Endothelial cell of umbilical vein (primary cell): ENCODE measurements at regions not wholly inside any gene's neighbourhood (a gene's known extent, or its start where the extent isn't known, plus 50 kb on each side); places are given as distances from the start of the nearest gene placed in this dataset.
A peak's percentile ranks its signal among the peaks of the same experiment; 100 is the strongest.

Experiments
- BruUV-seq: library from RNA; stranded (reverse); fragments of 400-500 nt; replicated peaks from 2 replicates; lab custom pipeline; 2021; lab: Mats Ljungman, UMichigan
- CTCF ChIA-PET: fragments of 300-600, 350-600 bp; sonication (Branson Sonifier 250); formaldehyde crosslinking; loops from one replicate; lab custom pipeline; 2021; ENCODE audit warnings: antibody characterized with exemption, inconsistent platforms; lab: Charles Lee
- POLR2A ChIA-PET: fragments of 300-600, 350-600 bp; sonication (Branson Sonifier 250); formaldehyde crosslinking; loops from one replicate; lab custom pipeline; 2021; ENCODE audit warnings: antibody characterized with exemption, inconsistent platforms; lab: Charles Lee
- DNase-seq: peaks from one replicate; pipeline ENCODE4 v3.0.0-alpha.2; 2011; ENCODE audit warnings: low read depth, low spot score
- FAIRE-seq: peaks from 2 replicates; lab custom pipeline; 2011; peaks lifted over from hg19 to GRCh38; lab: Jason Lieb, UNC
- H2AFZ ChIP-seq: 2 replicates; pipeline ENCODE4 v1.6.0; 2012; ENCODE audit warnings: low read depth, low read length, control low read depth, inconsistent platforms
- H3K27ac ChIP-seq: 2 replicates; pipeline ENCODE4 v1.5.1; 2011; ENCODE audit warnings: low read depth, mild to moderate bottlenecking, control low read depth, low read length, moderate library complexity; ENCODE audit not compliant: insufficient read depth
- H3K27me3 ChIP-seq, 2 experiments: 2 replicates each; pipeline versions ENCODE4 v1.6.0 to v1.6.1; 2011; ENCODE audit warnings: low read length in 2 of 2, mixed read lengths in 1 of 2; ENCODE audit not compliant: control insufficient read depth in 2 of 2, insufficient read depth in 2 of 2
- H3K36me3 ChIP-seq, 2 experiments: 2 replicates in 1 of 2; 3 replicates in 1 of 2; pipeline ENCODE4 v1.5.1; 2011; ENCODE audit warnings: low read length in 2 of 2, mild to moderate bottlenecking in 1 of 2, moderate library complexity in 1 of 2; ENCODE audit not compliant: control insufficient read depth in 2 of 2, insufficient read depth in 2 of 2; ENCODE audit errors: extremely low read depth in 1 of 2
- H3K4me1 ChIP-seq: 3 replicates; pipeline ENCODE4 v1.5.1; 2011; ENCODE audit warnings: mild to moderate bottlenecking, low read length; ENCODE audit not compliant: control insufficient read depth, insufficient read depth; ENCODE audit errors: extremely low read depth
- H3K4me2 ChIP-seq: 2 replicates; pipeline ENCODE4 v1.6.1; 2011; ENCODE audit warnings: low read length, control low read depth, mixed read lengths; ENCODE audit not compliant: insufficient read depth
- H3K4me3 ChIP-seq, 3 experiments: fragments of 200-600 bp in 1 of 3; sonication (generic), shearing (Covaris generic) in 1 of 3; replicated peaks in 1 of 3; 2 replicates each; pipeline ENCODE4 v1.5.1; 2011 to 2016; ENCODE audit warnings: control low read depth in 3 of 3, low read length in 3 of 3, mild to moderate bottlenecking in 2 of 3, inconsistent platforms in 1 of 3, low read depth in 1 of 3, moderate library complexity in 1 of 3; ENCODE audit not compliant: insufficient read depth in 1 of 3
- H3K79me2 ChIP-seq: 2 replicates; pipeline ENCODE4 v1.6.0; 2012; ENCODE audit warnings: low read length, inconsistent platforms; ENCODE audit not compliant: control insufficient read depth, insufficient read depth
- H3K9ac ChIP-seq: replicated peaks from 2 replicates; pipeline ENCODE3; 2011; ENCODE audit warnings: low read length, control low read depth; ENCODE audit not compliant: insufficient read depth; ENCODE audit errors: extremely low read depth
- H3K9me1 ChIP-seq: replicated peaks from 3 replicates; pipeline ENCODE4 v1.6.0; 2011; ENCODE audit warnings: mild to moderate bottlenecking, low read length; ENCODE audit not compliant: control insufficient read depth, insufficient read depth; ENCODE audit errors: extremely low read depth
- H3K9me3 ChIP-seq: replicated peaks from 2 replicates; pipeline ENCODE4 v1.5.1; 2012; ENCODE audit warnings: low read length, inconsistent platforms; ENCODE audit not compliant: control insufficient read depth, insufficient read depth
- H4K20me1 ChIP-seq: replicated peaks from 2 replicates; pipeline ENCODE3; 2011; ENCODE audit warnings: mild to moderate bottlenecking, low read length; ENCODE audit not compliant: control insufficient read depth, insufficient read depth; ENCODE audit errors: extremely low read depth
- EZH2 ChIP-seq: IDR thresholded peaks from 2 replicates; pipeline ENCODE4 v1.6.1; 2012; ENCODE audit warnings: borderline replicate concordance, low read depth, mild to moderate bottlenecking, moderate library complexity, low read length, inconsistent platforms; ENCODE audit not compliant: severe bottlenecking
- GATA2 ChIP-seq: IDR thresholded peaks from 2 replicates; pipeline ENCODE4 v1.7.0; 2011; ENCODE audit warnings: low read depth, mild to moderate bottlenecking, moderate library complexity, mixed read lengths, low read length; ENCODE audit not compliant: insufficient read length, insufficient read depth
- JUN ChIP-seq: IDR thresholded peaks from 2 replicates; pipeline ENCODE4 v1.6.1; 2011; ENCODE audit warnings: borderline replicate concordance, low read depth; ENCODE audit not compliant: insufficient read length, insufficient read depth
- POLR2A ChIP-seq: IDR thresholded peaks from 2 replicates; pipeline ENCODE4 v1.6.1; 2012; ENCODE audit warnings: low read depth, mild to moderate bottlenecking, control low read depth, low read length
- POLR2AphosphoS5 ChIP-seq: IDR thresholded peaks from 2 replicates; pipeline ENCODE4 v1.6.1; 2012; ENCODE audit warnings: low read depth, mild to moderate bottlenecking, control low read depth, low read length, moderate library complexity; ENCODE audit not compliant: insufficient read depth
- dilution Hi-C: fragments of 300-500 bp; cut with MboI; formaldehyde crosslinking; loops from one replicate; pipeline ENCODE4 v1.15.0; 2019; ENCODE audit warnings: low sequenced_read_pairs; ENCODE audit not compliant: extremely low pct_ligation_motif_present
- intact Hi-C: fragments of 100-400 bp; cut with micrococcal nuclease; formaldehyde crosslinking; loops from one replicate; pipeline ENCODE4 v1.10.0; 2022
- TF ChIP-seq, protein P1 (sequence below): IDR thresholded peaks from 2 replicates; pipeline ENCODE4 v1.6.1; 2011; ENCODE audit not compliant: insufficient read depth, insufficient read length
- TF ChIP-seq, protein P2 (sequence below), 2 donors: IDR thresholded peaks; 1 replicate in 1 of 2; 2 replicates in 1 of 2; pipeline ENCODE4 v1.5.1; 2011; ENCODE audit warnings: low read length in 2 of 2, mild to moderate bottlenecking in 2 of 2, moderate library complexity in 2 of 2, control low read depth in 1 of 2, inconsistent platforms in 1 of 2, low read depth in 1 of 2; ENCODE audit not compliant: insufficient read depth in 1 of 2; ENCODE audit errors: extremely low read depth in 1 of 2

DNA sequence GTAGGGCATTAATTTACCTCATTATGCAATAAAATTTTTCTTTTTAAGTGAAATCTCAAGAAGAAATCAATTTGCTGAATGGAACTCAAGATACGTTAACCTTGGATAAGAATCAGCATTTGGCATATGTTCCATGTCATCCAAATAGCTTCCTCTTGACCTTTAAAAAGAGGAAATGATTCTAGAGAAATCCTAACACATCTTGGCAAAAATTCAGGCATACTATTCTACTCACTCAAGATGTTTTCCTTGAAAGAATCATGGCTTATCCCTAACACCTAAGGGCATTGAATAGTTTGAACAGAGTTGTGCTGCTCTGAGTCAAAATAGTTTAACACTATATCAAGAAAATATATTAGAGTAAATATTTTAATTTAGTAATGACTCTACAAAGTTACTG lies 678.0 kb downstream of the EPHA4 start:
- FAIRE-seq: no peak
- no peaks in the 10 kb centered on the region for H4K20me1 ChIP-seq
- TF ChIP-seq GATA2 (peak; percentile 6), POLR2AphosphoS5 (no peak), EZH2 (no peak), POLR2A (no peak), JUN (no peak)
- TF ChIP-seq, protein P1, sequence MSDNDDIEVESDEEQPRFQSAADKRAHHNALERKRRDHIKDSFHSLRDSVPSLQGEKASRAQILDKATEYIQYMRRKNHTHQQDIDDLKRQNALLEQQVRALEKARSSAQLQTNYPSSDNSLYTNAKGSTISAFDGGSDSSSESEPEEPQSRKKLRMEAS: no peak
- TF ChIP-seq, protein P2, sequence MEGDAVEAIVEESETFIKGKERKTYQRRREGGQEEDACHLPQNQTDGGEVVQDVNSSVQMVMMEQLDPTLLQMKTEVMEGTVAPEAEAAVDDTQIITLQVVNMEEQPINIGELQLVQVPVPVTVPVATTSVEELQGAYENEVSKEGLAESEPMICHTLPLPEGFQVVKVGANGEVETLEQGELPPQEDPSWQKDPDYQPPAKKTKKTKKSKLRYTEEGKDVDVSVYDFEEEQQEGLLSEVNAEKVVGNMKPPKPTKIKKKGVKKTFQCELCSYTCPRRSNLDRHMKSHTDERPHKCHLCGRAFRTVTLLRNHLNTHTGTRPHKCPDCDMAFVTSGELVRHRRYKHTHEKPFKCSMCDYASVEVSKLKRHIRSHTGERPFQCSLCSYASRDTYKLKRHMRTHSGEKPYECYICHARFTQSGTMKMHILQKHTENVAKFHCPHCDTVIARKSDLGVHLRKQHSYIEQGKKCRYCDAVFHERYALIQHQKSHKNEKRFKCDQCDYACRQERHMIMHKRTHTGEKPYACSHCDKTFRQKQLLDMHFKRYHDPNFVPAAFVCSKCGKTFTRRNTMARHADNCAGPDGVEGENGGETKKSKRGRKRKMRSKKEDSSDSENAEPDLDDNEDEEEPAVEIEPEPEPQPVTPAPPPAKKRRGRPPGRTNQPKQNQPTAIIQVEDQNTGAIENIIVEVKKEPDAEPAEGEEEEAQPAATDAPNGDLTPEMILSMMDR (IDR thresholded peaks at IDR 0.05; ENCODE audit: extremely low read depth in 1 of 2, insufficient read depth in 1 of 2, low read depth in 1 of 2, low read length in 2 of 2): no peak
- H3K79me2 ChIP-seq: no peaks in the 10 kb centered on the region
- CTCF ChIA-PET: interaction anchor here (1.5 kb wide), 1 partner anchor 680 kb away, joined by 4 read pairs; no protein-coding TSS in a partner anchor
- dilution Hi-C loops (no loop called here), intact Hi-C loops (no loop called here)
- POLR2A ChIA-PET: no interaction called here
- H3K4me3 ChIP-seq: no peak overlapping the region
- H3K9ac ChIP-seq: no peak overlapping the region
- H3K9me1 ChIP-seq: no peaks in the 10 kb centered on the region
- no peaks in the 10 kb centered on the region for H3K4me1 ChIP-seq
- H3K27ac ChIP-seq: no peak overlapping the region
- no TSS peak for BruUV-seq
- no peaks in the 10 kb centered on the region for H3K9me3 ChIP-seq
- no peak for DNase-seq
- no peak overlapping the region for H2AFZ ChIP-seq
- H3K4me2 ChIP-seq: no peak overlapping the region
- no peaks in the 10 kb centered on the region for H3K27me3 ChIP-seq
- no peaks in the 10 kb centered on the region for H3K36me3 ChIP-seq
